ENCODE measurements at regions not wholly inside any gene's neighbourhood (a gene's known extent, or its start where the extent isn't known, plus 50 kb on each side); places are given as distances from the start of the nearest gene placed in this dataset.

DNA sequence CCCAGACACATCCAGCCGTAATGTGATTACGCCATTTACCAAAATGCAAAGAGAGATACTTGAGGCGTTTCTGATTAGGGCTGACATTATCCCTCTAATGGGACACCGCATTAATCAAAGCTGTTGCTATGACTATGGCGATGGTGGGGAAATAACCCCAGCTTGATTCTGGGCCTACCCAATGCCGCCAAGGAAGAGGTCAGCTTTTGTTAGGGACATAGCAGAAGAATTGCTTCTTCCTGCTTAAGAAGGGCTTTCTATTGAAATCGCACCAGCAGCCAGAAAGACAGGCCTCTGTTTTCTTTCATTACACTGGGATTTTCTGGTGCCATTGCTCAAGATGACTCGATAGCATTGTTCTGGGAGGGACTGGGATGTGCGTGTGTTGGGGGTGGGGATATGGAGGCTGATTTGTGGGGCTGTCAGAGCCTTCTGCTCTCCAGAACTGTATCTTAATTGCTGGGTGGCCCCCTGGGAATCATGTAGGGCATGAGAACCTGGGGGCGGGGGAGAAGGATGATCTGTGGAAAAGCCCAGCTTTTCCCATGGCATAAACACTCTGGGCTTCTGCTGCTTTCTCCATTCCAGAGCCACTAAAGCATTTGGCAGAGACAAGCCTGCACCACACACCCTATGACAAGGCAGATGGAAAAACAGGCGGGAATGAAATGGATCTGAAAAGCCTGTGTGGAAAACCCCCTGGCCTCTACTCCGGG, 106.5 kb upstream of the RAD23B start:
- no peak overlapping the region for H3K4me3 ChIP-seq
- TF ChIP-seq, protein P1, sequence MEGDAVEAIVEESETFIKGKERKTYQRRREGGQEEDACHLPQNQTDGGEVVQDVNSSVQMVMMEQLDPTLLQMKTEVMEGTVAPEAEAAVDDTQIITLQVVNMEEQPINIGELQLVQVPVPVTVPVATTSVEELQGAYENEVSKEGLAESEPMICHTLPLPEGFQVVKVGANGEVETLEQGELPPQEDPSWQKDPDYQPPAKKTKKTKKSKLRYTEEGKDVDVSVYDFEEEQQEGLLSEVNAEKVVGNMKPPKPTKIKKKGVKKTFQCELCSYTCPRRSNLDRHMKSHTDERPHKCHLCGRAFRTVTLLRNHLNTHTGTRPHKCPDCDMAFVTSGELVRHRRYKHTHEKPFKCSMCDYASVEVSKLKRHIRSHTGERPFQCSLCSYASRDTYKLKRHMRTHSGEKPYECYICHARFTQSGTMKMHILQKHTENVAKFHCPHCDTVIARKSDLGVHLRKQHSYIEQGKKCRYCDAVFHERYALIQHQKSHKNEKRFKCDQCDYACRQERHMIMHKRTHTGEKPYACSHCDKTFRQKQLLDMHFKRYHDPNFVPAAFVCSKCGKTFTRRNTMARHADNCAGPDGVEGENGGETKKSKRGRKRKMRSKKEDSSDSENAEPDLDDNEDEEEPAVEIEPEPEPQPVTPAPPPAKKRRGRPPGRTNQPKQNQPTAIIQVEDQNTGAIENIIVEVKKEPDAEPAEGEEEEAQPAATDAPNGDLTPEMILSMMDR (IDR thresholded peaks at IDR 0.05) = no peak
- peaks cover 8% of the 10 kb centered on the region for H3K4me1 ChIP-seq
- ATAC-seq = no peak
- no peaks in the 10 kb centered on the region for H3K9me3 ChIP-seq
- DNase-seq = no peak
- H3K27me3 ChIP-seq = no peaks in the 10 kb centered on the region
- no peaks in the 10 kb centered on the region for H3K36me3 ChIP-seq
- H3K27ac ChIP-seq = no peak overlapping the region
- intact Hi-C loops (cut with DNase I) = no loop called here

DNA sequence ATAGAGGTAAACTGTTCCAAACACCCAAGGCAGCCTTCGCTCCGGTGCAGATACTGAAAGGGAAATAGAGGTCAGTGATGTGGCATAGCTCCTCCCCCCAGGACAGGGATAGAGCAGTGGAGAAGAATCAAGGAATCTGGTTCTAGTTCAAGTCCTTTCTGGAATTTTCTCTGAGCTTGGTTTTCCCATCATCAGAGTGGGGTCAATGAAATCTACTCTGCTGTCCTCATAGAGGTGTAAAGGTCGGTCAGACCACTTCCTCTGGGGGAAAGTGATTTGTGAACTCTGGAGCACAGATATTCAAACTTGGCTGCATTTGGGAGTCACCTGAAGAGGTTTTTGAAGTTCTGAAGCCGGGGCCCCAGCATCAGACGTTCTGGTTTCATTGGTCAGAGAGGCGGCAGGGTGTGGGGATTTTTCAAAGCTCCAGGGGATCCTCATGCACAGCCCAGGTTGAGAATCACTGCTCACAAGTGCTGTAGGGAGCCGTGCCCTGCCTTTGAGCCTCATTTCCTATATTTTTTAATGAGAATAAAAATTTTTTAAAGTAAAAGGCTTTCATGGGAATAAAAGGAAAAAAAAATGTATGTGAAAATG, 105.7 kb upstream of the RAD23B start:
- Histone ChIP-seq H3K36me3 (no peaks in the 10 kb centered on the region), H3K27ac (no peak overlapping the region), H3K27me3 (no peaks in the 10 kb centered on the region), H3K9me3 (no peaks in the 10 kb centered on the region), H3K4me1 (peaks cover 8% of the 10 kb centered on the region), H3K4me3 (no peak overlapping the region)
- intact Hi-C loops (cut with DNase I) = no loop called here
- ATAC-seq (no peak), DNase-seq (no peak)
- TF ChIP-seq, protein P1 (IDR thresholded peaks at IDR 0.05) = no peak

- Histone ChIP-seq H3K27ac (no peak overlapping the region), H3K4me1 (peaks cover 8% of the 10 kb centered on the region), H3K4me3 (no peak overlapping the region), H3K27me3 (no peaks in the 10 kb centered on the region), H3K9me3 (no peaks in the 10 kb centered on the region), H3K36me3 (no peaks in the 10 kb centered on the region)
- DNase-seq = no peak
- TF ChIP-seq, protein P1 (IDR thresholded peaks at IDR 0.05) = no peak
- intact Hi-C loops (cut with DNase I) = no loop called here
- no peak for ATAC-seq
Observed at GRCh38 chr9:107177857-107178256, 105.2 kb upstream of the RAD23B start.

DNA sequence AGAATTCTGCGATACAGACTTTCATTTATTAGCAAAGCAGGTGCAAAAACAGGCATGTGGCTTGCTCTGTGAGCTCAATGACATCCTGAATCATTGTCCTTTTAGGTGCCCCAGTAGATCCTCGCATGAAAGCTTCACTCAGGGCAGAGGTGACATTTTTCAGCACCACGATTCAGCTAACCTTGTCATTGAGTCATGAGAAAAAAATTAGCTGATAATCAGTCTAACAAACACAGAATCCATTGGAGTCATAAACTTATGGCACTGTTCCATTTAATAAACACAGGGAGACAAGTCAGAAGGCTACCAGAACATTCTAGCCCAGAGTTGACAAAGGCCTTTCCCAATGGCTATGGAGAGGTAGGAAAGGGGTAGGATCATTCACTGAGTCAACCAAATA, 104.8 kb upstream of the RAD23B start:
- Histone ChIP-seq H3K4me3 (no peak overlapping the region), H3K36me3 (no peaks in the 10 kb centered on the region), H3K4me1 (peaks cover 8% of the 10 kb centered on the region), H3K27me3 (no peaks in the 10 kb centered on the region), H3K27ac (no peak overlapping the region), H3K9me3 (no peaks in the 10 kb centered on the region)
- no peak for ATAC-seq
- intact Hi-C loops (cut with DNase I) = no loop called here
- DNase-seq = no peak
- TF ChIP-seq, protein P1 (IDR thresholded peaks at IDR 0.05) = no peak

- no peak overlapping the region for H3K27ac ChIP-seq
- H3K36me3 ChIP-seq = no peaks in the 10 kb centered on the region
- no peak overlapping the region for H3K4me3 ChIP-seq
- H3K27me3 ChIP-seq = no peaks in the 10 kb centered on the region
- TF ChIP-seq, protein P1 (IDR thresholded peaks at IDR 0.05) = no peak
- ATAC-seq = no peak
- no peaks in the 10 kb centered on the region for H3K9me3 ChIP-seq
- DNase-seq = no peak
- H3K4me1 ChIP-seq = peaks cover 8% of the 10 kb centered on the region
- intact Hi-C loops (cut with DNase I) = no loop called here
Observed at GRCh38 chr9:107180206-107180605, 102.9 kb upstream of the RAD23B start.
